Muscle of back (tissue), 3 donors: ENCODE measurements at regions not wholly inside any gene's neighbourhood (a gene's known extent, or its start where the extent isn't known, plus 50 kb on each side); places are given as distances from the start of the nearest gene placed in this dataset.
"Not testable (repeated sequence)": the region's sequence is repeated elsewhere in the genome, so short reads cannot be mapped to it uniquely, and the experiment has no call there.

ENCODE experiments used
- DNase-seq, 3 donors: peaks; one replicate each; pipeline versions ENCODE4 v3.0.0 to v3.0.0-alpha.2; 2013

DNA sequence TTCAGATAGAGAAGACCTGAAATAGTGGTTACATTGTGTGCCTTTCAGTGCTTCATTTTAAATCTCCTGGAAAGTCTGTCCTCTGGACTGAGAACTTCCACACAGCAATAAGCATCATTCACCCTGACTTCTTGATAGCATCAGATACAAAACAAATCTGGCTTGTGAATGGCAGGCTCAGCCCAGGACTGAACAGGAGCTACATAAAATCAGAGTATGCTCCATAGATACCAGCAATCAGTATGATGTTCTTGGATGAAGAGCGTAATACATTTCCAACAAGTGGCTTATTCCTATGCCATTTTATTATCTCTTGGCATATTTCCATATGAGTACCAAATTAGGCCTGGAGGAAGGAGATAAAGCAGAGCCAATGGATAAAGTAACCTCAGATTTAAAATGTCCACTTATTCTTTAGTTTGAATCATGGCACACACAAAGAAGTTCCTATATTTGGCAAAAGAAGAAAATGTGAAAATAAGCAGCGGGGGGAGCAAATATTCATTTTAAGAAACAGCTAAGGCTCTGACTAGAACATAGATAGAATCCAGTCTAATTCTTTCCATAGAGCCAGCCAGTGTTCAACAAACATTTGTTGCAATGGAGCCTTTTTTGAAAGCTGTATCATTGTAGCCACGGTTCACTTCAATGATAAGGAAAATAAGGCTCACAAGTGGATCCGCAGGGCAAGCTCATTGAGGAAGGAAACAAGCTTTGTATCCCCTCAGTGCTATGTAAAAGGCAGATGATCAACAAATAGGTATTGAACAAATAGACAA, 230.8 kb upstream of the CHAC2 start:
- no peak for DNase-seq

DNA sequence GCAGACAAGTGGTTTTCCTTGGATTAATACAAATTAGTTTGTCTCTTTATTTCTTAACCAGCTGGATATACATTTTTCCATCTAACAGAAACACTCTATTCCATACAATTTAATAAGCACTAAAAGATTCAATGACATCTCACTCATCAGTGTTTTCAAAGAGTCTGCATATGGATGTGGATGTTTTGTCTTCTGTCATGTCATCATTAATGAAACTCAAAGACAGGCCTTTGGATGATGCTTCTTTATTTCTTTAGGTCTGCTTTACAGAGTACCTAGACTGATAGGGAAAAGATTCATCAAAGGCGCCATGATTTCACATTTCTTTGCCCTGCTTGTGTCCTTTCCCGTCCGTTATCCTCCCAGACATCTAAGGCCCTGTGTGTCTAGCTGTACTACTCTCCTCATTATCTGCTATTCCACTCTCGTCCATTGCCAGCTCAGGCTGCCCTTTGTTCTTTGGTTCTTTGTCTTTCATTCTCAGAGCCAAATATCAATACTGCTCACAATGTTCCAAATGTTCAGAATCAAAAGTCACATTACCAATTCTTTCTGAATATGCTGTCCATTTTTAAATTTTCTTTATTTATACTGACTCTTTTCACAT, 232.3 kb upstream of the CHAC2 start:
- DNase-seq, result no peak

DNA sequence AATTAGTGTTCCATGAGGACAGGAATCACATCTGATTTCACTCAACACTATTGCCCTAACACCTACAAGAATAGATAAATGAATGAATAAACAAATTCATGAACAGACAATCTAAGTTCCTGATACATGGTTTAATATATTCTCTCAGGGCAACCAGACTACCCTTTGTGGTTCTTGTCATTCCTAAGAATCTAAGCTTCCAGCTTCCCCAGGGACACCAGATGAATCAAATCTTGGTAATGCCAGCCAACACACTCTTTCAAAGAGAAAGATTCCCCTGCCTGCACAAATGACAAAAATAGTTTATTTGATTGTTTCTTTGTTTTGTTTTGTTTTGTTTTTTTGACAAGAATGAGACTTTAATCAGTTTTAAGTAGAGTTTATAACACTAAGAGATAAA, 237.5 kb upstream of the CHAC2 start:
- no peak for DNase-seq

DNA sequence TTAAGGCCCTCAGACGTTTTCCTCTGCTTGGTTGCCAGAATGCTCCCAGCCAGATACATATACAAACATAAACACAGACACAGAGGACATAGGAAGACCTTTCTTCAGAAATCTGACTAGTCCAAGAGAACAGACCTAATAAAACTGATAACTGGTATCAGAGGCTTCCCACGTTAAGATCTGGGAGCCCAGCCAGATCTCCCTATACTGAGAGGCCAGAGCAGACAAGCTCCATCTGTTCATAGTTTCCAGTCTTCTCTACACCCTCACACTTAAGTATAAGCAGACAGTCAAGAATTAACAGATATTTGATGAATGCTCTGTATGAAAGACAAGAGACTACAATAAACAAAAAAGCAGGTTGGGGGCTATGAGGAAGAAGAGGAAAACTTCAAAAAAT, 240.5 kb upstream of the CHAC2 start:
- DNase-seq, result no peak

DNA sequence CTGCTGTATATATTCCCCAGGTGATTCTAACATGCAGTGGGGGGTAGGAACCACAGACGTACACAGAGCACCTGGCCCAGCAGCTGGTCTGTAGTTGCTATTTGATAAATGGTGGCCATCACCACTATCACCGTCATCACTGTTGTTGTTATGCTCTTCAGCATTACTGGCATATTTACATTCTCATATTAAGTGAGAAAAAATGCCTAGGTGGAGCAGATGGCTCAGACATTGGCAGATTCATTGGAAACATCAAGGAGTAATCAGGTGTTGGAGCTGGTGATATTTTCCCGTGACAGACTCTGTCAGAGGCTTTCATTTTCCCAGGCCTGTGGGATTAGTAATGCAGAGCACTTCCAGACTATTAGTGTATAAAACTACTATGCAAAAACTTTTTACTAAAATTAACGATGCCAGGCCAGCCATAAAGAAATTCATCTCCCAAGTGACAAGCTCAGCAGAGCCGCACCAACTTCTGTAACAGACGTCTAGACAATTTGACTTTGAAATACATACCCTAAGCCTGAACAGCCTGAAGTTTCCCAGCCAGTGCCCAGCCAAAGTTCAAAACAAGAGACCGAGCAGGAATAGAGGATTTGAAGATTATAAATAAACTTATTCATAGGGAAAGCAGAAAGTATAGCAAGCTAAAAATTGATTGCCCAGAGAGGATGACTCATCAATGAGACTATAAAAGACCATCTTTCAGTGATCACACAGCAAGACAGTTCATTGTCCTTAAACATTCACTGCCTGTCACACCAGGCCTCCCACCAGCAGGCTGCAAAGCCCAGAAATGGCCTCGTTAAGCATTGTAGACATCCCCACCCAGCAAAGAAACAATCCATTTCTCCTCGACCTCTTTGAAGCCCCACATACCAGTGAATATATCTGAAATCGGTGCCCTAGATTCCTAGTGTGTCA, 247.4 kb upstream of the CHAC2 start:
- DNase-seq, result peak in 2 of 3 donors; percentile 5 to 8

DNA sequence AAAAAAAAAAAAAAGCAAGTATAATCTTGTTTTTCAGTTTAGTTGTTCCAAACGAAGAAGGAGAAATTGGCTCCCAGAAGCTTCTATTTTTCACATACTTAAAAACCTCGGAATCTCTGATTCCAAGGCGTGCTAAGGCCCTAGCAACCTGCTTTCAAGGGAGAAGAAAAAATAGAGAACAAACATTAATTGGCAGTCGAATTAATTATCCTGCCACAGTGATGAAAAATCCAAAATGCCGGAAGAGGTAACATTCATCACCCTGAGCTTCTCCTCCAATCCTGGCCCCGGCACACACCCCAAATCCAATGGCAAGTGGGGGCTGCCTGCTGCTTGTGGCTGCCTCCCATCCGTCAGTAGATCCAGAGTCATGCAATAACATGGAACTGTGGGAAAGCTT, 250.2 kb upstream of the CHAC2 start:
- no peak for DNase-seq

DNA sequence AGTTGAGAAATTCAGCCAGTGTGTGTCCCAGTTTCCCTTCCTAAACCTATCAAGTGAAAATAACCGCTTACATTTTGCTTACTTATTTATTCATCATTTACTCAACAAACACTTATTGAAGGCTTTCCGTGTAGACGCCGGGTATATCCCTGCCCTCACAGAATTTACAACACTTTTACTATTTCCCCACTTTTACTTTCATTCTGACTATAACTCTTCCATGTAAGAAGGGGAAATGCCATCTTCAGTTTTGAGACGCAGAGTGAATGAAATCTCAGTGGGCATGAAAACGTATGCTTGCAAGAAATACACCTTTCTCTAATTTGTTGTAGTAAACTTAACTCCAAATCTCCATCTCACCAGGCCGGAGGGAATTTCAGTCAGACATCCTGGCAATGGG, 251.0 kb upstream of the CHAC2 start:
- no peak for DNase-seq

DNA sequence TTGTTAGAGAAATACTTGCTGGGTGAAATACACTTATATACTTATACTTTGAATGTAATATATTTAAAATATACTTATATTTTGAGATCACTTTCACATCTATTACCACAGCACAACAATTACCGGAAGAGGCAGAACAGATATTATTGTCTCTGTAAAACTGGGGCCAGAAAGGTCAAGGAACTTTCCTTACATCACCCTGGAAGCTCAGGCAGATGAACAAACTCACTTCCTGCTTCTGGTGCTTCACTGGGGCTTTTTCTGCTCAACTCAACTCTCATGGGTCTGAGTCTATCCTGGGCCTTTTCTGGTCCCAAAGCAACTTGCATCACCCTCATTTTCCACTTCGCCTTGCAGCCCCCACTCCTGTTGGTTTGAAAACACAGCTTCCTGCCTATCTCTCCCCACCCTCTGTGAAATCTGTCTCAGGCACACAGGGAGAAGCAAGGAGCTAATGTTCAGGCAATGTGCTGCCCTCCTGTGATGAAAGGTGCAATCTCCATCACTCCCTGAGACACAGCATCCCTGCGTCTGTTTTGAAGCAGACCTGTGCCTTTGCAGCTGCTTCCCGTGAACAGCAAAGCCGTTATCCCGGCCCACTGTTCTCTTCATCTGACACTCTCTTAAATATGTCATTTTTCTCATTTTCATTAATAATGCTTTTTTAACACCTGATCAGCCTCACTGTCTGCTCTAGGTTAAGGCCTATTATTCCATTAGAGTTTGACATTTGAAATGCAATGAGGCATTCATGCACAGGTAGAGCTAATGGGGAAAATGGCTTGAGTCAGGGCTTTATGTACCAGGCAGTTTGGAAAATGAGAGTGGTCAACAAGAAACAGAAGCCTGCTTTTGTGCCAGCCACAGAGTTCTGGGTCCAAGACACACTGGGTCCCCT, 251.9 kb upstream of the CHAC2 start:
- DNase-seq, result peak in 1 of 3 donors; percentile 11

DNA sequence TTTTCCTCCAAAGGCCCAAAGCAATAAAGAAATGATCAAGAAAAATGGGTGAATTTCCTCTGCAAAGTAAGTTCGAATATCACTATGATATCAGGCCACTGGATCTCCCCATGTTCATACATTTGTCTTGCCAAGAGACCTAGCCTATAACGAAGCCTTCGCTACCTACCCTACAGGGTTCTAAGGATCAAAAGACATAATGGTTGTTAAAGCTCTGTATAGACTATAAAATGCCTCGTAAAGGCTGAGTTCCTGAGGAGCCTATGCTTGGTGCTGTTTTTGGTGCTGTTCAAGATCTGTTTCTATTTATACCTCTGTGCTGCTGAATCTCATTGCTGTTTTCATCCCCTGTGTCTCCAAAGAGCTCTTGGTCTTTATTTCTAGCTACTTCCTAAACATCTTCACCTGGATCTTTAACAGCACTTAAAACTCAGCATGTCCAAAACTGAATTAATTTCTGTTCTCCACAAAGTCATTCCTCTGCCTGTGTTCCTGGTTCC, 254.4 kb upstream of the CHAC2 start:
- DNase-seq, result no peak

DNA sequence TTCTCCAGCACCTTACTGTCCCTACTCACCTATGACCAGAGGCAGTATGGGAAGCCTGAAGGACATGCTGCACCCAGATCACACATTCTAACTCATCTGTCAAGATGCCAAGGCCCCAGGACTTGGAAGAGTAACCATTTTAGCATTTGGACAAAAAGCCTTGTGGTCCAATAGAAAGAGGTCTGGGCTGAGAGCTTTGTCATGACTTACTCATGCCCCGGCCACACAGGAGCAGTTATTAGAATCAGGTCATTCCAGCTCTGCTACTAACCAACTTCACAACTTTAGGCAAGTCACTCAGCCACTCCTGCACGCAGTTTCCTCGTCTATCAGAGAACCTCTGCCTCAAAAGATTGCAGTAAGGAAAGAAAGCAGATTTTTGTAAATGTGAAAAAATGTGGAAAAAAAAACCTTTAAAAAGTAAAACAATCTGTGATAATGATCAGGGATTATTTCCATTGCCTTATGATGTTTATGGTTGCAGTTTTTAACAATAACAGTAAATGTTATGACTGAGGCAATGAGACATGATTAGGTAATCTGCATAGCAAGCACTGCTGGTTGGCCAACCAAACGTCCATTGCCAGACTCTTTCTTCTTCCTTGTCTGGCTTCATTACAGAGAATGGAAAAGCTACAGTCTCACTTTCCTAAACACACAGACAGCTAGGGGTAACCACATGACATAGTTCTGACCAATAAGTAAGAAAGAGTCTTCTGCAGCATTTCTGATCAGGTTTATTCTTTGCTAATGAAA, 255.4 kb upstream of the CHAC2 start:
- no peak for DNase-seq

DNA sequence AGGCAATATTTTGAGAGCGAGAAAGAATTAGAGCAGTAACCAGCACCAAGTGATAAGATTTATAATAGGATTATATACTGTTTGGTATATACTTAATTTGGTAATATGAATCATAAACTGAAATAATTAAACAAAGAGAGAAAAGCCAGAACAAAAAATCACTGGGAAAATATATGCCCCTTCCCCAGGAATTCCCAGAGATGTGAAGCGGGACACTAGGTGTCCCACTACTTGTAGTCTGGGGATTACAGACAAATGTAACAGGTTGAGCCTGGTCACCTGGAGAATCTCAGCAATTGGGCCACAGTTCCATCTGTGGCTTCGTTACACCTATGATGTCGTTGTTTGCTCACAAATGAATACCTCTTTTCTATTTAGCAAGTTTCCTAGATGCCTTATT, 256.1 kb upstream of the CHAC2 start:
- DNase-seq, result no peak

DNA sequence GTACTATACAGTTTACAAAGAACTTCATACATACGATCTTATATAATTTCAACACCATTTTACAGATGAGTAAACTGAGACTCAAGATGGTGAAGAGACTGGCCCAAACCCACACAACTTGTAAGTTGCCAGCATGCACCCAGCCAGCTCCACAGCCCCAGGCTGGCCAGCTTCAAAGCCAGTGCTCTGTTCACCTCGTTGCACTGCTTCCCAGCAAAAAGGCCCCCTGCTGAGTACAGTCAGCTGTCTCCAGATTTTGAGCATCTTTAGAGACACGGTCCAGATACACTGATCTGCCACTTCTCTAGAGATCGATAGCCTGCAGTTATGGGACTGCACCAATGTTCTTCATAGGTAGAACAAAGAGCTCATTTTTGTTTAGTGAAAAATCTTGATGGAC, 257.2 kb upstream of the CHAC2 start:
- no peak for DNase-seq

DNA sequence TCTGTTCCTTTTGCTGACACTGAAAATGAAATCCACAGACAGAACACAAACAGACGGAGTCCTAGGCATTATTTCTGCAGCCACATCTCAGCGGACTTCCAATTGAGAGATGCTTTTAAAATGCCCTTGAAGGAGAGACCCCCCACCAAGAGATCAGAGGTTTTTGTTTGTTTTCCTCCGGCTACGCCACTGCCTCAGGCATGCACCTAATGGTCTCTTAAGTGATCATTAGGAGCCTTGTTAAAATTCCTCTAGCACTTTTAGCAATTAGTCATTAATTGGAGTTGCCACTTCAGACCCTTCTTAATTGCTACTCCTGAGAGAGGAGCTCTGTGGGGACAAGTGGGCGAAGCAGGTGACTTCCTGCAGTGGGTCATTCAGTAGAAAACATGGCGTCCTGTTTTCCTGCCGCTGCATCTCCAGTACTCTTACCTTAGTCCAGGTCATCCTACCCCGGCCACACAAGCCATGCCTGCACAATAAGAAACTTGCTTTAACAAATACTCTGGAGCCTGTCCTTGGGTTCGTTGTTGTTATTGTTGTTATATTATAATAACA, 257.7 kb upstream of the CHAC2 start:
- no peak for DNase-seq

DNA sequence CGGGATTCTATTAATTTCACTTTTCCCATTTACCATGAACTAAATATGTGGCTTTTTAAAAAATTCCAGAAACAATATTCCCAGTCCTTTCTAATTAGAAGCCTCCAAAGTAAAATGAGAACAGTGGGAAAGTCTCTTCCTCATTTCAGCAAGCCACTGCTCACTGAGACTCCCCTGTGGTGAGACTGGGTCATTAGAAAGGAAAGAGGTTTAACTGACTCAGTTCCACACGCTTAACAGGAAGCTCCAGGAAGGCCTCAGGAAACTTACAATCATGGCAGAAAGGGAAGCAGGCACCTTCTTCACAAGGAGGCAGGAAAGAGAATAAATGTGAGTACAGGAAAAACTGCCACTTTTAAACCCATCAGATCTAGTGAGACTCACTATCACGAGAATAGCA, 258.9 kb upstream of the CHAC2 start:
- no peak for DNase-seq

DNA sequence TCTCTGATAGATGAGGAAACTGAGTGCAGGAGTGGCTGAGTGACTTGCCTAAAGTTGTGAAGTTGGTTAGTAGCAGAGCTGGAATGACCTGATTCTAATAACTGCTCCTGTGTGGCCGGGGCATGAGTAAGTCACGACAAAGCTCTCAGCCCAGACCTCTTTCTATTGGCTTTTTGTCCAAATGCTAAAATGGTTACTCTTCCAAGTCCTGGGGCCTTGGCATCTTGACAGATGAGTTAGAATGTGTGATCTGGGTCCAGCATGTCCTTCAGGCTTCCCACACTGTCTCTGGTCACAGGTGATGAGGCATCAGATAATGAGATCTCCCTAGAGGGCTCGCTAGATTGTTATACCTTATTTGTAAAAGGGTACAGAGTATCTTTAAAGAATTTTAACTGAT, 260.5 kb upstream of the CHAC2 start:
- not testable (repeated sequence) for DNase-seq

DNA sequence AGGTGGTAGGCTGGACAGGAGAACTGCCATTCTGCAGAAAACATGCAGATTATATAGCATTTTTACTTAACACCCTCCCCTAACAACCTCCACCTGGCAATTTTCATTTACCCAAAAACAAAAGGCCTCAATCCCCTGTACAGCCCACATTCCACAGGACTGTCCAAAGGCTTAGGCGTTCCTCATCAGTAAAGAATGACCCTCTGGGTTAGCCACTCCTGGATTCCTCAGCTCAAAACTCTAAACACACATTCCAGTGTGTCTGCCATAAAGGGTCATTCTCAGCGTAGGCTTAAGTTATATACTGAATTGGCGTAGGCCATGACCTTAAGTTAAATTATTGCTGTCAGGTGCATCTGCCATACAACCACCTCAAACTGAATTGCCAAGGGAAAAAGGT, 261.8 kb upstream of the CHAC2 start:
- no peak for DNase-seq

DNA sequence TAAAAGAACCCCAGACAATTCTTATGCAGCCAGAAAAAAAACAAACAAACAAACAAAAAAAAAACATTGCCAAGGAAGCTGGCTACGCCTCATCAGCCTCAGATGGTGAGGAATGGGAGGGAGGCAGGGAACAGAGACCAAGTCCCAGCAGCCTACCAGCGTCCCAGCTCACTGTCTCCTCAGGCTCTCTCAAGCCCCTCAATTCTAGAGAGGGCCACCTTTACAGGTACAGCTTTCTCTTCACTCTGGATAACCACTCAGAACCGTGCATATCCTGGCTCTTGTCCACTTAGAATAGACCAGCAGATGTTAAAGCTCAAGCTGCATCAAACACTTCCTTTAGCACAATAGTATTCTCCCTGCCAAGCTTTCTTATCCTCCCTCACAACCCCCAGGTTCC, 263.1 kb upstream of the CHAC2 start:
- no peak for DNase-seq

DNA sequence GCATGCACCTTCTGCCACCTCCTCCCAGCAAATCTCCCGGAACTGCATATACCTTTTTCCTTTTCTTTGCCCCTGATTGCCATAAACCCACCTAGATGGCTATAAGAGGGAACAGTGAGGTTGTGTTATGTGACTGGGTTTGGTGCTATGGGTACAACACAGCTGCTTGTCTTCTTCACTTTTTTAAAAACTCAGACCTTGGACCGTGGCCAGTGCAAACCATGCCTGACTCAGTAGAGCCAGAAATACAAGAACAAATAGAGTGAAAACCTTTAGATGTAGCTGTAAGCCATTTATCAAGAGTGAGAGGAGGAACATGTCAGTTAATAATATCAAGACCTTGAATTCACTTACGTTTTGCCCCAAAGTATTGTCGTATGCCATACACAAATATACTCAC, 267.4 kb upstream of the CHAC2 start:
- no peak for DNase-seq

DNA sequence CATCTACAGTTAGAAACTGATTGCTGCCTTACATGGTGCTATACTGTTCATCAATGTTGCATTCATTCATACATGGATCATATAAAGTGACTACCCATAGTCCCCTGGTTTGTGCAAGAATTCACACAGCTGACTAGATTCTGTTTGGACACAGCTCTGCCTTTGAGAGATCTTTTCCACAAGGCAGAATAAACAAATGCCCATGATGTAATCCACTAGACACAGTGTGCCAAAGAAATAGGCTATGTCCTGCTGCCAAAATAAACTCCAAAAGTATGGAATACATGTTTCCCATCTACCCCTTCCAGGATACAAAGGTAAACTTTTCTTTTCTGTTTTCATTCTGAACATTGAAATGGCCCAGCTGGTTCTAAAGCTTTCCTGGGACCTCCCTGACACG, 269.4 kb upstream of the CHAC2 start:
- DNase-seq, result no peak

DNA sequence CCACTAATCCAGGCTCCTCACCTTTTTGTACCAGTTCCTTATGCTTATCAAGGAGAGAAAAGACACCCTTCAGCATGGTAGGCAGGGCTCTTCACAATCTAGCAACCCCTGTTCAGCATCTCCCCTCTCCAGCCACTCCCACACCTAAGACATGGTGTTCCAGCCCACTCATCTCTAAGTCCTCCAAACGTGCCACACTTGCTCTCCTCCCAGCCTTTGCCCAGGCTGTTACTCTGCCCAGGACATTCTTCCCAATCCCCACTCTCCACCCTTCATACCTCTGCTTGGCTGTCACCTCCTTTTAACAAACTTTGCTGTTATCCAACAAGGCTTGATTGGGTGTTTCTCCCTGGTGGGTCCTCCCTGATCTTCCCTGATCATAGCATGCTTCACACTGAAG, 270.6 kb upstream of the CHAC2 start:
- no peak for DNase-seq
